A673 (cell line): ENCODE measurements at regions not wholly inside any gene's neighbourhood (a gene's known extent, or its start where the extent isn't known, plus 50 kb on each side); places are given as distances from the start of the nearest gene placed in this dataset.
"Not testable (repeated sequence)": the region's sequence is repeated elsewhere in the genome, so short reads cannot be mapped to it uniquely, and the experiment has no call there.

ENCODE experiments used
- BruUV-seq: library from RNA; stranded (reverse); fragments of 400-500 nt; replicated peaks from 2 replicates; lab custom pipeline; 2021; lab: Mats Ljungman, UMichigan
- CTCF ChIA-PET: fragments of 300-600 bp; sonication (Branson Sonifier 250); formaldehyde crosslinking; loops from one replicate; lab custom pipeline; 2022; ENCODE audit warnings: antibody characterized with exemption; lab: Charles Lee
- POLR2A ChIA-PET: fragments of 300-600 bp; sonication (Branson Sonifier 250); formaldehyde crosslinking; loops from one replicate; lab custom pipeline; 2022; ENCODE audit warnings: antibody characterized with exemption; ENCODE audit not compliant: low non-redundant PET; lab: Charles Lee
- DNase-seq: peaks from one replicate; pipeline ENCODE4 v3.0.0-alpha.2; 2015; ENCODE audit warnings: low spot score
- H3K27ac ChIP-seq: fragments of 200-600 bp; sonication (generic); 2 replicates; pipeline ENCODE4 v1.5.1; 2016; ENCODE audit warnings: mixed run types, low read depth, mild to moderate bottlenecking, mixed read lengths, antibody characterized with exemption, low read length; ENCODE audit not compliant: poor library complexity, severe bottlenecking
- H3K27me3 ChIP-seq: fragments of 200-600 bp; sonication (generic); replicated peaks from 2 replicates; pipeline ENCODE4 v1.6.1; 2017; ENCODE audit warnings: mixed run types, low read depth, mild to moderate bottlenecking, mixed read lengths, antibody characterized with exemption, low read length; ENCODE audit not compliant: insufficient read depth, poor library complexity
- H3K36me3 ChIP-seq: fragments of 200-600 bp; sonication (generic); 2 replicates; pipeline ENCODE4 v1.6.1; 2016; ENCODE audit warnings: mixed run types, mild to moderate bottlenecking, mixed read lengths, antibody characterized with exemption, low read length; ENCODE audit not compliant: insufficient read depth, poor library complexity, severe bottlenecking
- H3K4me1 ChIP-seq: fragments of 200-600 bp; sonication (generic); 2 replicates; pipeline ENCODE4 v1.6.1; 2017; ENCODE audit warnings: mixed run types, mild to moderate bottlenecking, mixed read lengths, antibody characterized with exemption, low read length; ENCODE audit not compliant: insufficient read depth, poor library complexity, severe bottlenecking
- H3K4me3 ChIP-seq: fragments of 200-600 bp; sonication (generic); 2 replicates; pipeline ENCODE4 v1.5.1; 2016; ENCODE audit warnings: low read depth, mixed run types, mild to moderate bottlenecking, mixed read lengths, low read length; ENCODE audit not compliant: poor library complexity, severe bottlenecking
- H3K9me3 ChIP-seq: fragments of 200-600 bp; sonication (generic); 2 replicates; pipeline ENCODE4 v1.6.1; 2016; ENCODE audit warnings: mixed run types, low read depth, mild to moderate bottlenecking, mixed read lengths, antibody characterized with exemption, low read length; ENCODE audit not compliant: poor library complexity, severe bottlenecking
- EZH2 ChIP-seq: fragments of 200-600 bp; sonication (generic); IDR thresholded peaks from 2 replicates; pipeline ENCODE4 v1.6.1; 2017; ENCODE audit warnings: borderline replicate concordance, low read depth, mild to moderate bottlenecking, mixed read lengths, antibody characterized with exemption, low read length; ENCODE audit not compliant: poor library complexity, severe bottlenecking
- intact Hi-C: fragments of 100-400 bp; cut with micrococcal nuclease; formaldehyde crosslinking; loops from one replicate; pipeline ENCODE4 v1.10.0; 2022; ENCODE audit not compliant: unreplicated experiment
- TF ChIP-seq, protein P1 (sequence below): fragments of 300-800, 200-600 bp; sonication (generic); conservative IDR thresholded peaks from 2 replicates; pipeline ENCODE4 v1.5.1; 2017; ENCODE audit warnings: low read depth, mild to moderate bottlenecking, antibody characterized with exemption, low read length, moderate library complexity, mixed read lengths

GRCh38 chr22:47407461-47408025, 645.1 kb downstream of the TBC1D22A start:
- H3K27me3 ChIP-seq = peaks cover 38% of the 10 kb centered on the region
- no peak overlapping the region for H3K27ac ChIP-seq
- H3K4me1 ChIP-seq = no peaks in the 10 kb centered on the region
- ChIA-PET POLR2A (no interaction called here), CTCF (no interaction called here)
- no peak for TF ChIP-seq EZH2
- no peaks in the 10 kb centered on the region for H3K36me3 ChIP-seq
- no TSS peak for BruUV-seq
- no peak for DNase-seq
- H3K4me3 ChIP-seq = no peak overlapping the region
- intact Hi-C loops = no loop called here
- no peaks in the 10 kb centered on the region for H3K9me3 ChIP-seq

DNA sequence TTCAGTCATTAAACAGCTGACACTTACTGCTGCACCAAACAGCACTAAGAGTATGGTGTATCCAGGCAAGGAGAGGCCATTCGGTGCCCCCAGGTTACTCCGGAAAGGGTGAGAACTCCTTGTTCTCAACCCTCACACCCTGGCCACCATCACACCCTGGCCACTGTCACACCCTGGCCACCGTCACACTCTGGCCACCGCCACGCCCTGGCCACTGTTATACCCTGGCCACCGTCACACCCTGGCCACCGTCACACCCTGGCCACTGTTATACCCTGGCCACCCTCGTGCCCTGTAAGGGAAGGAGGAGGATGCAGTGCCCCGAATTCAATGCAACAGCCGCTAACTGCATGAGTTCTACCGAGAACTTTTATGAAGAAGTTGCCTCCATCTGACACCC, 644.4 kb downstream of the TBC1D22A start:
- Histone ChIP-seq H3K9me3 (no peaks in the 10 kb centered on the region), H3K27ac (no peak overlapping the region), H3K4me1 (no peaks in the 10 kb centered on the region), H3K36me3 (no peaks in the 10 kb centered on the region), H3K4me3 (no peak overlapping the region), H3K27me3 (peaks cover 32% of the 10 kb centered on the region)
- CTCF ChIA-PET = no interaction called here
- no peak for DNase-seq
- intact Hi-C loops = no loop called here
- POLR2A ChIA-PET = no interaction called here
- no peak for TF ChIP-seq EZH2
- TF ChIP-seq, protein P1, sequence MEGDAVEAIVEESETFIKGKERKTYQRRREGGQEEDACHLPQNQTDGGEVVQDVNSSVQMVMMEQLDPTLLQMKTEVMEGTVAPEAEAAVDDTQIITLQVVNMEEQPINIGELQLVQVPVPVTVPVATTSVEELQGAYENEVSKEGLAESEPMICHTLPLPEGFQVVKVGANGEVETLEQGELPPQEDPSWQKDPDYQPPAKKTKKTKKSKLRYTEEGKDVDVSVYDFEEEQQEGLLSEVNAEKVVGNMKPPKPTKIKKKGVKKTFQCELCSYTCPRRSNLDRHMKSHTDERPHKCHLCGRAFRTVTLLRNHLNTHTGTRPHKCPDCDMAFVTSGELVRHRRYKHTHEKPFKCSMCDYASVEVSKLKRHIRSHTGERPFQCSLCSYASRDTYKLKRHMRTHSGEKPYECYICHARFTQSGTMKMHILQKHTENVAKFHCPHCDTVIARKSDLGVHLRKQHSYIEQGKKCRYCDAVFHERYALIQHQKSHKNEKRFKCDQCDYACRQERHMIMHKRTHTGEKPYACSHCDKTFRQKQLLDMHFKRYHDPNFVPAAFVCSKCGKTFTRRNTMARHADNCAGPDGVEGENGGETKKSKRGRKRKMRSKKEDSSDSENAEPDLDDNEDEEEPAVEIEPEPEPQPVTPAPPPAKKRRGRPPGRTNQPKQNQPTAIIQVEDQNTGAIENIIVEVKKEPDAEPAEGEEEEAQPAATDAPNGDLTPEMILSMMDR = no peak
- BruUV-seq = no TSS peak

GRCh38 chr22:47406180-47406834, 643.9 kb downstream of the TBC1D22A start:
- no TSS peak for BruUV-seq
- ChIA-PET POLR2A (no interaction called here), CTCF (no interaction called here)
- intact Hi-C loops = no loop called here
- no peak overlapping the region for H3K4me3 ChIP-seq
- no peaks in the 10 kb centered on the region for H3K36me3 ChIP-seq
- no peak overlapping the region for H3K27ac ChIP-seq
- TF ChIP-seq, protein P1 = no peak
- TF ChIP-seq EZH2 = no peak
- no peaks in the 10 kb centered on the region for H3K9me3 ChIP-seq
- DNase-seq = no peak
- no peaks in the 10 kb centered on the region for H3K4me1 ChIP-seq
- H3K27me3 ChIP-seq = peaks cover 32% of the 10 kb centered on the region

DNA sequence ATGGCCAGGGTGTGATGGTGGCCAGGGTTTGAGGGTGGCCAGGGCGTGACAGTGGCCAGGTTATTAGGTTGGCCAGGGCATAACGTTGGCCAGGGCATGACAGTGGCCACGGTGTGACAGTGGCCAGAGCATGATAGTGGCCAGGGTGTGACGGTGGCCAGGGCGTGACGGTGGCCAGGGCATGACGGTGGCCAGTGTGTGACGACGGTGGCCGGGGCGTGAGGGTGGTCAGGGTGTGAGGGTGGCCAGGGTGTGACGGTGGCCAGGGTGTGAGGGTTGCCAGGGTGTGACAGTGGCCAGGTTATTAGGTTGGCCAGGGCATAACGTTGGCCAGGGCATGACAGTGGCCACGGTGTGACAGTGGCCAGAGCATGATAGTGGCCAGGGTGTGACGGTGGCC, 642.8 kb downstream of the TBC1D22A start:
- POLR2A ChIA-PET, DNase-seq, H3K4me3 ChIP-seq, intact Hi-C loops, H3K27ac ChIP-seq, CTCF ChIA-PET, H3K36me3 ChIP-seq, H3K9me3 ChIP-seq, BruUV-seq, H3K4me1 ChIP-seq: not testable (repeated sequence)
- H3K27me3 ChIP-seq = peaks cover 24% of the 10 kb centered on the region
